Osteoblast (primary cell): ENCODE measurements at regions not wholly inside any gene's neighbourhood (a gene's known extent, or its start where the extent isn't known, plus 50 kb on each side); places are given as distances from the start of the nearest gene placed in this dataset.

Source experiments
- DNase-seq: peaks from one replicate; pipeline ENCODE4 v3.0.0; 2011; ENCODE audit warnings: low spot score, mixed read lengths; ENCODE audit not compliant: insufficient read length; ENCODE audit errors: missing footprints
- H2AFZ ChIP-seq: 2 replicates; pipeline ENCODE4 v1.6.0; 2011; ENCODE audit warnings: mild to moderate bottlenecking, low read length
- H3K27ac ChIP-seq: 2 replicates; pipeline ENCODE4 v1.5.1; 2011; ENCODE audit warnings: mild to moderate bottlenecking, low read depth, low read length, moderate library complexity
- H3K27me3 ChIP-seq: 2 replicates; pipeline ENCODE4 v1.6.0; 2012; ENCODE audit warnings: mild to moderate bottlenecking, control low read depth, inconsistent platforms, low read length, moderate library complexity; ENCODE audit not compliant: insufficient read depth
- H3K36me3 ChIP-seq: 2 replicates; pipeline ENCODE4 v1.5.1; 2011; ENCODE audit warnings: mild to moderate bottlenecking, low read length, control low read depth, moderate library complexity; ENCODE audit not compliant: insufficient read depth
- H3K4me1 ChIP-seq: 2 replicates; pipeline ENCODE4 v1.5.1; 2011; ENCODE audit warnings: mild to moderate bottlenecking, low read length, control low read depth, moderate library complexity; ENCODE audit not compliant: insufficient read depth
- H3K4me2 ChIP-seq: 2 replicates; pipeline ENCODE4 v1.6.0; 2011; ENCODE audit warnings: mild to moderate bottlenecking, low read length; ENCODE audit not compliant: insufficient read depth
- H3K4me3 ChIP-seq: fragments of 200-600 bp; sonication (generic); 3 replicates; pipeline ENCODE4 v1.5.1; 2012; ENCODE audit warnings: mild to moderate bottlenecking, low read length, inconsistent platforms; ENCODE audit not compliant: insufficient read depth
- H3K79me2 ChIP-seq: 2 replicates; pipeline ENCODE4 v1.6.0; 2012; ENCODE audit warnings: mild to moderate bottlenecking, low read length, control low read depth, inconsistent platforms; ENCODE audit not compliant: insufficient read depth
- H3K9me3 ChIP-seq: 2 replicates; pipeline ENCODE4 v1.5.1; 2011; ENCODE audit warnings: low read depth, low read length, control low read depth
- H4K20me1 ChIP-seq: 2 replicates; pipeline ENCODE4 v1.6.0; 2012; ENCODE audit warnings: mild to moderate bottlenecking, low read length, control low read depth; ENCODE audit not compliant: insufficient read depth
- TF ChIP-seq, protein P1 (sequence below): IDR thresholded peaks from 2 replicates; pipeline ENCODE4 v1.5.1; 2011; ENCODE audit warnings: mild to moderate bottlenecking, low read depth, low read length, moderate library complexity; ENCODE audit errors: extremely low read depth

DNA sequence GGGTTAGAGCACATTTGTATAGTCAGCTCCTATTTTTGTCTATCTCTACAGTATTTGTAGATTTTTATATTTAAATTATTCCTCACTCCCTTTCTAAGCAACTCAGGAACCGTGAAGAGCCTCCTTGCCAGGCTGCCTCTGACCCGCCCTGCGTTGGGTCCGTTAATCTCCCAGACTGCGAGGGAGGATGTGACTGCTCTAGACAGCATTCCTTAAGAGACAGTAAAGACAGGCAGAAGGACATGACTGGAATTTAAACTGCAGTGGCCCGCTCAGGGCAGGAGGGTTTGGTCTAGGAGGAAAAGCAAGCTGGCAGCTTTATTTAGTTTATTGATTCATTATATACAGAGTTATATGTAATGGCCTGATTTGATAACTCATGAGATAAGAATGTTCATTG lies 413.7 kb downstream of the TMEM135 start:
- Histone ChIP-seq H3K36me3 (no peaks in the 10 kb centered on the region), H3K79me2 (no peaks in the 10 kb centered on the region), H4K20me1 (no peaks in the 10 kb centered on the region), H3K4me3 (no peak overlapping the region), H3K9me3 (no peaks in the 10 kb centered on the region), H3K4me1 (peaks cover 11% of the 10 kb centered on the region), H2AFZ (peak overlapping the region; percentile 40), H3K27me3 (no peaks in the 10 kb centered on the region), H3K4me2 (no peak overlapping the region), H3K27ac (no peak overlapping the region)
- no peak for DNase-seq
- TF ChIP-seq, protein P1, sequence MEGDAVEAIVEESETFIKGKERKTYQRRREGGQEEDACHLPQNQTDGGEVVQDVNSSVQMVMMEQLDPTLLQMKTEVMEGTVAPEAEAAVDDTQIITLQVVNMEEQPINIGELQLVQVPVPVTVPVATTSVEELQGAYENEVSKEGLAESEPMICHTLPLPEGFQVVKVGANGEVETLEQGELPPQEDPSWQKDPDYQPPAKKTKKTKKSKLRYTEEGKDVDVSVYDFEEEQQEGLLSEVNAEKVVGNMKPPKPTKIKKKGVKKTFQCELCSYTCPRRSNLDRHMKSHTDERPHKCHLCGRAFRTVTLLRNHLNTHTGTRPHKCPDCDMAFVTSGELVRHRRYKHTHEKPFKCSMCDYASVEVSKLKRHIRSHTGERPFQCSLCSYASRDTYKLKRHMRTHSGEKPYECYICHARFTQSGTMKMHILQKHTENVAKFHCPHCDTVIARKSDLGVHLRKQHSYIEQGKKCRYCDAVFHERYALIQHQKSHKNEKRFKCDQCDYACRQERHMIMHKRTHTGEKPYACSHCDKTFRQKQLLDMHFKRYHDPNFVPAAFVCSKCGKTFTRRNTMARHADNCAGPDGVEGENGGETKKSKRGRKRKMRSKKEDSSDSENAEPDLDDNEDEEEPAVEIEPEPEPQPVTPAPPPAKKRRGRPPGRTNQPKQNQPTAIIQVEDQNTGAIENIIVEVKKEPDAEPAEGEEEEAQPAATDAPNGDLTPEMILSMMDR, result no peak

DNA sequence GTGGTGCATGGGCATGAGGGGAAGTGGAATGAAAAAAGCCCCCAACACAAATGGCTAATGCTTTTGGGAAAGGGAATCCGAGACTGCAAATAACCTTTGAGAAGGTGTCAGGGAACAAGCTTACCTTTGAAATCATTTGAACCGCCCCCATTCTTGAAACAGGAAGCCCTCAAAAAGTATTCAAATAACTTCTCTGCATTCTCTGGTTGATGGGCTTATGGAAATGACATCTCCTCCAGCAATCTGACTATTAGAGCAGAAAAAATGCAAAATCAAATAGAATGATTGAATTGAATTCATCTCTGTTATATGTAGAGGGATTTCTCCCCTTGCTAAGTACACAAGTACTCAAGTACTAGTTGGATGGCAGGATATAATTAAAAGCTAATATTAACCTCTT lies 409.9 kb downstream of the TMEM135 start:
- Histone ChIP-seq H3K36me3 (no peaks in the 10 kb centered on the region), H3K4me3 (no peak overlapping the region), H3K4me1 (peaks cover 25% of the 10 kb centered on the region), H3K27me3 (no peaks in the 10 kb centered on the region), H3K27ac (no peak overlapping the region), H2AFZ (no peak overlapping the region), H4K20me1 (no peaks in the 10 kb centered on the region), H3K9me3 (no peaks in the 10 kb centered on the region), H3K79me2 (no peaks in the 10 kb centered on the region), H3K4me2 (no peak overlapping the region)
- no peak for DNase-seq
- TF ChIP-seq, protein P1, result no peak

DNA sequence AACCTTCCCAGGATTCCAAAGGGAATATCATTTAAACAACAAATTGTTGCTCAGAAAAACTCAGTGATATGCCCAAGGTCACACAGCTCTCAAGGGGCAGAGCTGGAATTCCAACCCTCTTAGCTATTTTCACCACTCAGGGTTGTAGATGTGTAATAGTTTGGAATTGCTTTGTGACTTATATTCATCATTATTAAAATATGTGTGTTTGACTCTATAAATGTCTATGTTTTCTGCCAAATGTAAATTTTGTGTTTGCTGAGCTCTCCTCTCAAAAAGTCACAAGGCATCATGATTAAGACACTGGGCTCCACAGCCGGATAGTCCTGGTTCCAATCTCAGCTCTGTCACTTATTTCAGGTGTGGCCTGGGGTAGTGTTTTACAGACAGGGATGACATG lies 407.3 kb downstream of the TMEM135 start:
- Histone ChIP-seq H3K79me2 (no peaks in the 10 kb centered on the region), H4K20me1 (no peaks in the 10 kb centered on the region), H3K4me1 (peaks cover 25% of the 10 kb centered on the region), H3K4me2 (no peak overlapping the region), H2AFZ (no peak overlapping the region), H3K36me3 (no peaks in the 10 kb centered on the region), H3K4me3 (no peak overlapping the region), H3K9me3 (no peaks in the 10 kb centered on the region), H3K27me3 (no peaks in the 10 kb centered on the region), H3K27ac (peak overlapping the region; percentile 77)
- DNase-seq, result peak; percentile 32
- TF ChIP-seq, protein P1, result no peak

GRCh38 chr11:87443707-87444106 lies 406.0 kb downstream of the TMEM135 start:
- no peaks in the 10 kb centered on the region for H4K20me1 ChIP-seq
- no peak for DNase-seq
- no peaks in the 10 kb centered on the region for H3K27me3 ChIP-seq
- no peak overlapping the region for H2AFZ ChIP-seq
- no peak overlapping the region for H3K27ac ChIP-seq
- H3K79me2 ChIP-seq, result no peaks in the 10 kb centered on the region
- no peak overlapping the region for H3K4me3 ChIP-seq
- H3K4me2 ChIP-seq, result no peak overlapping the region
- no peaks in the 10 kb centered on the region for H3K36me3 ChIP-seq
- no peaks in the 10 kb centered on the region for H3K9me3 ChIP-seq
- peaks cover 30% of the 10 kb centered on the region for H3K4me1 ChIP-seq
- TF ChIP-seq, protein P1, result no peak
